Activated naive CD8-positive, alpha-beta T cell treated with anti-CD3 and anti-CD28 coated beads for 36 hours (primary cell): ENCODE measurements at regions not wholly inside any gene's neighbourhood (a gene's known extent, or its start where the extent isn't known, plus 50 kb on each side); places are given as distances from the start of the nearest gene placed in this dataset.
A peak's percentile ranks its signal among the peaks of the same experiment; 100 is the strongest.
"Not testable (repeated sequence)": the region's sequence is repeated elsewhere in the genome, so short reads cannot be mapped to it uniquely, and the experiment has no call there.

ENCODE experiments used
- DNase-seq: peaks from one replicate; pipeline ENCODE4 v3.0.0; 2021
- H3K27ac Mint-ChIP-seq: one replicate; pipeline ENCODE4 v1.8.0; 2022; ENCODE audit warnings: mild to moderate bottlenecking, moderate library complexity, mixed read lengths
- H3K27me3 Mint-ChIP-seq: one replicate; pipeline ENCODE4 v1.8.0; 2022; ENCODE audit warnings: mild to moderate bottlenecking, mixed read lengths
- H3K36me3 Mint-ChIP-seq: one replicate; pipeline ENCODE4 v1.8.0; 2021; ENCODE audit warnings: mild to moderate bottlenecking, mixed read lengths
- H3K4me1 Mint-ChIP-seq: one replicate; pipeline ENCODE4 v1.8.0; 2021; ENCODE audit warnings: mixed read lengths
- H3K4me3 Mint-ChIP-seq: one replicate; pipeline ENCODE4 v1.8.0; 2022; ENCODE audit warnings: mild to moderate bottlenecking, moderate library complexity, mixed read lengths
- H3K9me3 Mint-ChIP-seq: one replicate; pipeline ENCODE4 v1.8.0; 2022; ENCODE audit warnings: mixed read lengths

- DNase-seq: no peak
- peaks cover 2% of the 10 kb centered on the region for H3K4me1 Mint-ChIP-seq
- H3K9me3 Mint-ChIP-seq: no peaks in the 10 kb centered on the region
- H3K27me3 Mint-ChIP-seq: no peaks in the 10 kb centered on the region
- no peak overlapping the region for H3K27ac Mint-ChIP-seq
- H3K36me3 Mint-ChIP-seq: no peaks in the 10 kb centered on the region
- H3K4me3 Mint-ChIP-seq: no peak overlapping the region
These were observed 57.0 kb downstream of the RASL11A start for GRCh38 chr13:27327633-27328032.

- H3K36me3 Mint-ChIP-seq: no peaks in the 10 kb centered on the region
- H3K4me3 Mint-ChIP-seq: no peak overlapping the region
- H3K4me1 Mint-ChIP-seq: peaks cover 2% of the 10 kb centered on the region
- H3K9me3 Mint-ChIP-seq: no peaks in the 10 kb centered on the region
- H3K27me3 Mint-ChIP-seq: no peaks in the 10 kb centered on the region
- no peak overlapping the region for H3K27ac Mint-ChIP-seq
- DNase-seq: no peak
These were observed 58.6 kb downstream of the RASL11A start for GRCh38 chr13:27329210-27329609.

- H3K4me3 Mint-ChIP-seq: no peak overlapping the region
- H3K36me3 Mint-ChIP-seq: no peaks in the 10 kb centered on the region
- no peaks in the 10 kb centered on the region for H3K27me3 Mint-ChIP-seq
- no peak overlapping the region for H3K27ac Mint-ChIP-seq
- DNase-seq: no peak
- H3K4me1 Mint-ChIP-seq: no peaks in the 10 kb centered on the region
- H3K9me3 Mint-ChIP-seq: no peaks in the 10 kb centered on the region
These were observed 64.3 kb downstream of the RASL11A start for GRCh38 chr13:27334774-27335435.

GRCh38 chr13:27336014-27336673 lies 65.5 kb downstream of the RASL11A start:
- Mint-ChIP-seq H3K27ac (no peak overlapping the region), H3K4me3 (no peak overlapping the region), H3K27me3 (no peaks in the 10 kb centered on the region), H3K4me1 (no peaks in the 10 kb centered on the region), H3K9me3 (no peaks in the 10 kb centered on the region), H3K36me3 (no peaks in the 10 kb centered on the region)
- no peak for DNase-seq

- no peak for DNase-seq
- Mint-ChIP-seq H3K4me3 (no peak overlapping the region), H3K27ac (no peak overlapping the region), H3K4me1 (no peaks in the 10 kb centered on the region), H3K27me3 (no peaks in the 10 kb centered on the region), H3K9me3 (no peaks in the 10 kb centered on the region), H3K36me3 (no peaks in the 10 kb centered on the region)
These were observed 67.6 kb downstream of the RASL11A start for GRCh38 chr13:27338207-27338606.

GRCh38 chr13:27338816-27339215 lies 68.2 kb downstream of the RASL11A start:
- Mint-ChIP-seq H3K4me1 (no peaks in the 10 kb centered on the region), H3K27me3 (no peaks in the 10 kb centered on the region), H3K27ac (no peak overlapping the region), H3K4me3 (no peak overlapping the region), H3K9me3 (no peaks in the 10 kb centered on the region), H3K36me3 (no peaks in the 10 kb centered on the region)
- no peak for DNase-seq

GRCh38 chr13:27339299-27339698 lies 68.7 kb downstream of the RASL11A start:
- Mint-ChIP-seq H3K9me3 (no peaks in the 10 kb centered on the region), H3K27ac (no peak overlapping the region), H3K27me3 (no peaks in the 10 kb centered on the region), H3K36me3 (no peaks in the 10 kb centered on the region), H3K4me3 (no peak overlapping the region), H3K4me1 (no peaks in the 10 kb centered on the region)
- DNase-seq: peak; percentile 33

GRCh38 chr13:27341616-27342015 lies 71.0 kb downstream of the RASL11A start:
- no peak overlapping the region for H3K4me3 Mint-ChIP-seq
- no peak overlapping the region for H3K27ac Mint-ChIP-seq
- H3K36me3 Mint-ChIP-seq: no peaks in the 10 kb centered on the region
- no peaks in the 10 kb centered on the region for H3K9me3 Mint-ChIP-seq
- DNase-seq: no peak
- H3K27me3 Mint-ChIP-seq: no peaks in the 10 kb centered on the region
- H3K4me1 Mint-ChIP-seq: no peaks in the 10 kb centered on the region

- peaks cover 3% of the 10 kb centered on the region for H3K9me3 Mint-ChIP-seq
- no peak overlapping the region for H3K27ac Mint-ChIP-seq
- H3K4me3 Mint-ChIP-seq: no peak overlapping the region
- peaks cover 8% of the 10 kb centered on the region for H3K27me3 Mint-ChIP-seq
- H3K36me3 Mint-ChIP-seq: no peaks in the 10 kb centered on the region
- no peaks in the 10 kb centered on the region for H3K4me1 Mint-ChIP-seq
- no peak for DNase-seq
These were observed 76.7 kb downstream of the RASL11A start for GRCh38 chr13:27347211-27347772.

GRCh38 chr13:27348461-27348860 lies 76.0 kb upstream of the GTF3A start:
- Mint-ChIP-seq H3K9me3 (peaks cover 3% of the 10 kb centered on the region), H3K27ac (no peak overlapping the region), H3K4me1 (peaks cover 2% of the 10 kb centered on the region), H3K27me3 (peaks cover 8% of the 10 kb centered on the region), H3K4me3 (no peak overlapping the region), H3K36me3 (no peaks in the 10 kb centered on the region)
- DNase-seq: no peak

- Mint-ChIP-seq H3K9me3 (peaks cover 3% of the 10 kb centered on the region), H3K4me1 (peaks cover 2% of the 10 kb centered on the region), H3K36me3 (no peaks in the 10 kb centered on the region), H3K4me3 (no peak overlapping the region), H3K27ac (no peak overlapping the region), H3K27me3 (peaks cover 8% of the 10 kb centered on the region)
- no peak for DNase-seq
These were observed 75.0 kb upstream of the GTF3A start for GRCh38 chr13:27349458-27349857.

GRCh38 chr13:27350825-27351224 lies 73.6 kb upstream of the GTF3A start:
- H3K4me1 Mint-ChIP-seq, H3K27me3 Mint-ChIP-seq, H3K9me3 Mint-ChIP-seq, DNase-seq, H3K36me3 Mint-ChIP-seq, H3K4me3 Mint-ChIP-seq, H3K27ac Mint-ChIP-seq: not testable (repeated sequence)

- H3K36me3 Mint-ChIP-seq: no peaks in the 10 kb centered on the region
- H3K27ac Mint-ChIP-seq: no peak overlapping the region
- H3K4me1 Mint-ChIP-seq: peaks cover 2% of the 10 kb centered on the region
- H3K9me3 Mint-ChIP-seq: peaks cover 3% of the 10 kb centered on the region
- no peak for DNase-seq
- H3K27me3 Mint-ChIP-seq: peaks cover 7% of the 10 kb centered on the region
- no peak overlapping the region for H3K4me3 Mint-ChIP-seq
These were observed 71.7 kb upstream of the GTF3A start for GRCh38 chr13:27352698-27353097.

- Mint-ChIP-seq H3K4me1 (peaks cover 2% of the 10 kb centered on the region), H3K27ac (no peak overlapping the region), H3K9me3 (peaks cover 3% of the 10 kb centered on the region), H3K27me3 (peaks cover 7% of the 10 kb centered on the region), H3K36me3 (no peaks in the 10 kb centered on the region), H3K4me3 (no peak overlapping the region)
- no peak for DNase-seq
These were observed 71.2 kb upstream of the GTF3A start for GRCh38 chr13:27353166-27353583.

GRCh38 chr13:27353708-27354107 lies 70.7 kb upstream of the GTF3A start:
- peaks cover 2% of the 10 kb centered on the region for H3K4me1 Mint-ChIP-seq
- no peak overlapping the region for H3K27ac Mint-ChIP-seq
- no peak overlapping the region for H3K4me3 Mint-ChIP-seq
- H3K9me3 Mint-ChIP-seq: peaks cover 3% of the 10 kb centered on the region
- H3K36me3 Mint-ChIP-seq: no peaks in the 10 kb centered on the region
- DNase-seq: no peak
- peaks cover 7% of the 10 kb centered on the region for H3K27me3 Mint-ChIP-seq

- Mint-ChIP-seq H3K36me3 (no peaks in the 10 kb centered on the region), H3K27ac (no peak overlapping the region), H3K9me3 (peaks cover 3% of the 10 kb centered on the region), H3K4me3 (no peak overlapping the region), H3K27me3 (peaks cover 13% of the 10 kb centered on the region), H3K4me1 (peaks cover 2% of the 10 kb centered on the region)
- no peak for DNase-seq
These were observed 70.0 kb upstream of the GTF3A start for GRCh38 chr13:27354379-27354778.
